B cell (primary cell): ENCODE measurements at regions not wholly inside any gene's neighbourhood (a gene's known extent, or its start where the extent isn't known, plus 50 kb on each side); places are given as distances from the start of the nearest gene placed in this dataset.

Experiments
- ATAC-seq: fragments of 200-7000 bp; cut with Tn5 transposase; one replicate; pipeline ENCODE4 v1.10.0; 2021; ENCODE audit warnings: low read depth, mild to moderate bottlenecking, moderate number of reproducible peaks, moderate library complexity
- CTCF ChIA-PET: fragments of 350-600 bp; sonication (Branson Sonifier 250); formaldehyde crosslinking; loops from one replicate; lab custom pipeline; 2021; ENCODE audit warnings: antibody characterized with exemption, inconsistent platforms; lab: Charles Lee
- POLR2A ChIA-PET: fragments of 350-600 bp; sonication (Branson Sonifier 250); formaldehyde crosslinking; loops from one replicate; lab custom pipeline; 2021; ENCODE audit warnings: antibody characterized with exemption; lab: Charles Lee
- DNase-seq: peaks from one replicate; pipeline ENCODE4 v3.0.0; 2013
- H2AFZ ChIP-seq: 2 replicates; pipeline ENCODE4 v1.6.1; 2012; ENCODE audit warnings: mild to moderate bottlenecking, low read depth, low read length; ENCODE audit not compliant: insufficient read depth, poor library complexity, severe bottlenecking
- H3K27ac ChIP-seq, 2 donors: 1 replicate in 1 of 2; 2 replicates in 1 of 2; pipeline ENCODE4 v1.5.1; 2012 to 2013; ENCODE audit warnings: low read length in 2 of 2, mild to moderate bottlenecking in 2 of 2, moderate library complexity in 1 of 2
- H3K27me3 ChIP-seq, 4 experiments: fragments of 200-600 bp in 1 of 4; sonication (generic) in 1 of 4; replicated peaks in 1 of 4; 1 replicate in 2 of 4; 2 replicates in 2 of 4; pipeline versions ENCODE4 v1.6.1 to v1.7.0; 2013 to 2016; ENCODE audit warnings: low read length in 3 of 4, mild to moderate bottlenecking in 2 of 4, mixed read lengths in 1 of 4, moderate library complexity in 1 of 4; ENCODE audit not compliant: insufficient read depth in 4 of 4, control insufficient read depth in 3 of 4; ENCODE audit errors: control extremely low read depth in 1 of 4
- H3K36me3 ChIP-seq, 2 experiments: replicated peaks in 1 of 2; 1 replicate in 1 of 2; 2 replicates in 1 of 2; pipeline versions ENCODE4 v1.6.1 to v1.7.1; 2013; ENCODE audit warnings: low read length in 1 of 2; ENCODE audit not compliant: insufficient read depth in 2 of 2, control insufficient read depth in 1 of 2; ENCODE audit errors: control extremely low read depth in 1 of 2, extremely low read depth in 1 of 2
- H3K4me1 ChIP-seq, 2 donors: fragments of 200-600 bp in 1 of 2; sonication (generic) in 1 of 2; 1 replicate in 1 of 2; 2 replicates in 1 of 2; pipeline versions ENCODE4 v1.5.1 to v1.6.1; 2013 to 2017; ENCODE audit warnings: low read length in 2 of 2; ENCODE audit not compliant: control insufficient read depth in 2 of 2, insufficient read depth in 2 of 2
- H3K4me2 ChIP-seq: replicated peaks from 2 replicates; pipeline ENCODE3; 2012; ENCODE audit warnings: mild to moderate bottlenecking, low read depth, low read length; ENCODE audit not compliant: poor library complexity, severe bottlenecking
- H3K4me3 ChIP-seq, 5 experiments: fragments of 200-600 bp in 1 of 5; sonication (generic) in 1 of 5; 1 replicate in 3 of 5; 2 replicates in 2 of 5; pipeline versions ENCODE4 v1.5.1 to v1.7.0; 2011 to 2016; ENCODE audit warnings: low read length in 4 of 5, mild to moderate bottlenecking in 4 of 5, low read depth in 2 of 5, control low read depth in 1 of 5, moderate library complexity in 1 of 5; ENCODE audit not compliant: insufficient read depth in 1 of 5; ENCODE audit errors: control extremely low read depth in 1 of 5, extremely low read depth in 1 of 5
- H3K79me2 ChIP-seq: fragments of 200-600 bp; sonication (generic); one replicate; pipeline ENCODE4 v1.6.0; 2016; ENCODE audit warnings: low read length; ENCODE audit not compliant: control insufficient read depth, insufficient read depth
- H3K9ac ChIP-seq: fragments of 200-600 bp; sonication (generic); 2 replicates; pipeline ENCODE4 v1.6.1; 2017; ENCODE audit warnings: mild to moderate bottlenecking, low read length, moderate library complexity
- H3K9me3 ChIP-seq, 3 donors: one replicate each; pipeline versions ENCODE4 v1.6.1 to v1.7.1; 2013; ENCODE audit warnings: low read length in 2 of 3; ENCODE audit not compliant: control insufficient read depth in 2 of 3, insufficient read depth in 1 of 3; ENCODE audit errors: control extremely low read depth in 1 of 3
- H4K20me1 ChIP-seq: 2 replicates; pipeline ENCODE4 v1.6.0; 2012; ENCODE audit warnings: mild to moderate bottlenecking, low read length; ENCODE audit not compliant: insufficient read depth, control insufficient read depth, poor library complexity, severe bottlenecking
- H3K27ac Mint-ChIP-seq: one replicate; pipeline ENCODE4 v1.8.0; 2021; ENCODE audit warnings: mixed read lengths
- H3K27me3 Mint-ChIP-seq: one replicate; pipeline ENCODE4 v1.8.0; 2021; ENCODE audit warnings: mixed read lengths
- H3K4me1 Mint-ChIP-seq: one replicate; pipeline ENCODE4 v1.8.0; 2021; ENCODE audit warnings: mixed read lengths
- H3K4me3 Mint-ChIP-seq: one replicate; pipeline ENCODE4 v1.8.0; 2021; ENCODE audit warnings: mixed read lengths
- H3K9me3 Mint-ChIP-seq: one replicate; pipeline ENCODE4 v1.8.0; 2022; ENCODE audit warnings: mixed read lengths; ENCODE audit not compliant: insufficient read depth
- CTCF ChIP-seq: fragments of 200-600 bp; IDR thresholded peaks from one replicate; pipeline ENCODE4 v1.8.0; 2022; ENCODE audit warnings: antibody characterized with exemption, mild to moderate bottlenecking
- EZH2 ChIP-seq: IDR thresholded peaks from 2 replicates; pipeline ENCODE4 v1.6.1; 2012; ENCODE audit warnings: borderline replicate concordance, low read depth, mild to moderate bottlenecking, moderate library complexity, low read length; ENCODE audit not compliant: insufficient read depth, poor library complexity, severe bottlenecking
- WGBS: methylation state at CpG from one replicate; pipeline ENCODE4 v1.1.5; 2013; ENCODE audit warnings: missing lambda C conversion rate; ENCODE audit not compliant: insufficient coverage; 5-methylcytosine and 5-hydroxymethylcytosine counted together
- intact Hi-C: fragments of 100-400 bp; cut with micrococcal nuclease; formaldehyde crosslinking; loops from one replicate; pipeline ENCODE4 v1.10.0; 2022

GRCh38 chr20:39855799-39856198 is 833.2 kb downstream of the MAFB start:
- no peak for TF ChIP-seq CTCF
- TF ChIP-seq EZH2: no peak
- H3K27me3 ChIP-seq: no peaks in the 10 kb centered on the region
- Mint-ChIP-seq H3K9me3 (no peaks in the 10 kb centered on the region), H3K4me3 (no peak overlapping the region), H3K27me3 (peaks cover 4% of the 10 kb centered on the region), H3K27ac (no peak overlapping the region), H3K4me1 (peaks cover 4% of the 10 kb centered on the region)
- no peaks in the 10 kb centered on the region for H4K20me1 ChIP-seq
- H3K4me1 ChIP-seq: no peaks in the 10 kb centered on the region
- CTCF ChIA-PET: no interaction called here
- H3K9me3 ChIP-seq: no peaks in the 10 kb centered on the region
- H3K79me2 ChIP-seq: no peaks in the 10 kb centered on the region
- H2AFZ ChIP-seq: no peak overlapping the region
- intact Hi-C loops: no loop called here
- H3K4me2 ChIP-seq: no peak overlapping the region
- WGBS: no CpG with 5 or more reads among the region's 3 CpGs
- ATAC-seq (no peak), DNase-seq (no peak)
- H3K9ac ChIP-seq: no peak overlapping the region
- no peaks in the 10 kb centered on the region for H3K36me3 ChIP-seq
- no peak overlapping the region for H3K27ac ChIP-seq
- POLR2A ChIA-PET: no interaction called here
- no peak overlapping the region for H3K4me3 ChIP-seq

- no peak for TF ChIP-seq EZH2
- no peak for TF ChIP-seq CTCF
- Histone ChIP-seq H3K9me3 (no peaks in the 10 kb centered on the region), H3K4me3 (no peak overlapping the region), H3K9ac (no peak overlapping the region), H2AFZ (no peak overlapping the region), H3K27ac (no peak overlapping the region), H3K36me3 (no peaks in the 10 kb centered on the region), H3K27me3 (no peaks in the 10 kb centered on the region), H3K4me2 (no peak overlapping the region), H3K4me1 (no peaks in the 10 kb centered on the region), H3K79me2 (no peaks in the 10 kb centered on the region), H4K20me1 (no peaks in the 10 kb centered on the region)
- peaks cover 9% of the 10 kb centered on the region for H3K4me1 Mint-ChIP-seq
- no peaks in the 10 kb centered on the region for H3K9me3 Mint-ChIP-seq
- intact Hi-C loops: no loop called here
- ATAC-seq (no peak), DNase-seq (no peak)
- ChIA-PET CTCF (no interaction called here), POLR2A (no interaction called here)
- no peak overlapping the region for H3K27ac Mint-ChIP-seq
- H3K4me3 Mint-ChIP-seq: no peak overlapping the region
- peaks cover 4% of the 10 kb centered on the region for H3K27me3 Mint-ChIP-seq
- no CpG with 5 or more reads among the region's 1 CpG for WGBS
Measured at GRCh38 chr20:39855056-39855455, 834.0 kb downstream of the MAFB start.
